ENCODE measurements at regions not wholly inside any gene's neighbourhood (a gene's known extent, or its start where the extent isn't known, plus 50 kb on each side); places are given as distances from the start of the nearest gene placed in this dataset.

- TF ChIP-seq POLR2A (IDR thresholded peaks at IDR 0.05) (no peak), CTCF (IDR thresholded peaks at IDR 0.05) (no peak)
Measured at GRCh38 chr3:102714567-102714966, 279.8 kb downstream of the ZPLD1 start.
